Astrocyte (in vitro differentiated cells and primary cell): ENCODE measurements at regions not wholly inside any gene's neighbourhood (a gene's known extent, or its start where the extent isn't known, plus 50 kb on each side); places are given as distances from the start of the nearest gene placed in this dataset.
"Not testable (repeated sequence)": the region's sequence is repeated elsewhere in the genome, so short reads cannot be mapped to it uniquely, and the experiment has no call there.

Experiments
- DNase-seq: peaks from one replicate; pipeline ENCODE4 v3.0.0-alpha.2; 2010; ENCODE audit warnings: low read depth
- FAIRE-seq: peaks from 2 replicates; lab custom pipeline; 2011; peaks lifted over from hg19 to GRCh38; lab: Jason Lieb, UNC
- H2AFZ ChIP-seq: 2 replicates; pipeline ENCODE4 v1.6.0; 2012; ENCODE audit warnings: low read depth, low read length, inconsistent platforms
- H3K27ac ChIP-seq: 2 replicates; pipeline ENCODE4 v1.5.1; 2011; ENCODE audit warnings: low read depth, low read length, inconsistent platforms
- H3K27me3 ChIP-seq: 2 replicates; pipeline ENCODE4 v1.6.0; 2011; ENCODE audit warnings: low read length, inconsistent platforms; ENCODE audit not compliant: insufficient read depth
- H3K36me3 ChIP-seq: 2 replicates; pipeline ENCODE4 v1.5.1; 2011; ENCODE audit warnings: low read length, inconsistent platforms; ENCODE audit not compliant: insufficient read depth
- H3K4me1 ChIP-seq: 2 replicates; pipeline ENCODE4 v1.5.1; 2011; ENCODE audit warnings: low read length, inconsistent platforms; ENCODE audit not compliant: insufficient read depth
- H3K4me2 ChIP-seq: 2 replicates; pipeline ENCODE4 v1.6.0; 2012; ENCODE audit warnings: low read length, inconsistent platforms
- H3K4me3 ChIP-seq: 2 replicates; pipeline ENCODE4 v1.5.1; 2011; ENCODE audit warnings: low read depth, mild to moderate bottlenecking, low read length, inconsistent platforms; ENCODE audit not compliant: insufficient read depth
- H3K79me2 ChIP-seq: 2 replicates; pipeline ENCODE4 v1.6.0; 2012; ENCODE audit warnings: mild to moderate bottlenecking, low read length, inconsistent platforms; ENCODE audit not compliant: insufficient read depth
- H3K9ac ChIP-seq: 2 replicates; pipeline ENCODE4 v1.6.0; 2012; ENCODE audit warnings: mild to moderate bottlenecking, low read length, inconsistent platforms
- H3K9me3 ChIP-seq: 2 replicates; pipeline ENCODE4 v1.5.1; 2012; ENCODE audit warnings: low read depth, mild to moderate bottlenecking, low read length, inconsistent platforms; ENCODE audit not compliant: insufficient read depth
- H4K20me1 ChIP-seq: 2 replicates; pipeline ENCODE4 v1.6.0; 2012; ENCODE audit warnings: low read length, inconsistent platforms; ENCODE audit not compliant: insufficient read depth
- H3K27ac Mint-ChIP-seq: one replicate; pipeline ENCODE4 v1.8.0; 2021; ENCODE audit warnings: mild to moderate bottlenecking, mixed read lengths; ENCODE audit not compliant: unreplicated experiment
- H3K27me3 Mint-ChIP-seq: one replicate; pipeline ENCODE4 v1.8.0; 2021; ENCODE audit warnings: low read depth, mixed read lengths; ENCODE audit not compliant: unreplicated experiment
- H3K36me3 Mint-ChIP-seq: one replicate; pipeline ENCODE4 v1.8.0; 2021; ENCODE audit warnings: low read depth, mixed read lengths; ENCODE audit not compliant: unreplicated experiment
- H3K4me1 Mint-ChIP-seq: one replicate; pipeline ENCODE4 v1.8.0; 2021; ENCODE audit warnings: low read depth, mixed read lengths; ENCODE audit not compliant: unreplicated experiment
- H3K4me3 Mint-ChIP-seq: one replicate; pipeline ENCODE4 v1.8.0; 2021; ENCODE audit warnings: mild to moderate bottlenecking, moderate library complexity, mixed read lengths; ENCODE audit not compliant: unreplicated experiment
- H3K9me3 Mint-ChIP-seq: one replicate; pipeline ENCODE4 v1.8.0; 2021; ENCODE audit warnings: mild to moderate bottlenecking, mixed read lengths; ENCODE audit not compliant: unreplicated experiment
- CTCF ChIP-seq: IDR thresholded peaks from 2 replicates; pipeline ENCODE4 v1.5.1; 2011; ENCODE audit warnings: low read depth, mild to moderate bottlenecking, inconsistent platforms, low read length, moderate library complexity; ENCODE audit not compliant: insufficient read depth
- EZH2 ChIP-seq: IDR thresholded peaks from 2 replicates; pipeline ENCODE4 v1.6.1; 2012; ENCODE audit warnings: mild to moderate bottlenecking, low read length, inconsistent platforms; ENCODE audit not compliant: insufficient read depth

GRCh38 chr2:47964277-47964676 lies 58.0 kb upstream of the FBXO11 start:
- Histone ChIP-seq H2AFZ (no peak overlapping the region), H4K20me1 (no peaks in the 10 kb centered on the region), H3K4me2 (no peak overlapping the region), H3K9ac (no peak overlapping the region), H3K79me2 (no peaks in the 10 kb centered on the region), H3K9me3 (peaks cover 4% of the 10 kb centered on the region), H3K4me1 (no peaks in the 10 kb centered on the region), H3K36me3 (no peaks in the 10 kb centered on the region), H3K27ac (no peak overlapping the region), H3K27me3 (no peaks in the 10 kb centered on the region), H3K4me3 (no peak overlapping the region)
- Mint-ChIP-seq H3K9me3 (peaks cover 8% of the 10 kb centered on the region), H3K4me3 (no peak overlapping the region), H3K36me3 (no peaks in the 10 kb centered on the region), H3K27me3 (no peaks in the 10 kb centered on the region), H3K4me1 (no peaks in the 10 kb centered on the region), H3K27ac (no peak overlapping the region)
- FAIRE-seq (no peak), DNase-seq (no peak)
- no peak for TF ChIP-seq EZH2

GRCh38 chr2:47964722-47965434 lies 58.6 kb upstream of the FBXO11 start:
- H3K27ac ChIP-seq: no peak overlapping the region
- no peak overlapping the region for H3K4me3 ChIP-seq
- no peak for DNase-seq
- no peaks in the 10 kb centered on the region for H3K27me3 ChIP-seq
- no peak for FAIRE-seq
- H3K4me1 ChIP-seq: no peaks in the 10 kb centered on the region
- H3K27me3 Mint-ChIP-seq: no peaks in the 10 kb centered on the region
- H3K36me3 Mint-ChIP-seq: no peaks in the 10 kb centered on the region
- H3K4me2 ChIP-seq: no peak overlapping the region
- H4K20me1 ChIP-seq: no peaks in the 10 kb centered on the region
- H3K4me1 Mint-ChIP-seq: no peaks in the 10 kb centered on the region
- H3K9me3 ChIP-seq: peaks cover 4% of the 10 kb centered on the region
- no peak overlapping the region for H3K27ac Mint-ChIP-seq
- no peak overlapping the region for H3K4me3 Mint-ChIP-seq
- H3K9ac ChIP-seq: no peak overlapping the region
- TF ChIP-seq EZH2 (no peak), CTCF (no peak)
- H3K79me2 ChIP-seq: no peaks in the 10 kb centered on the region
- no peak overlapping the region for H2AFZ ChIP-seq
- peaks cover 8% of the 10 kb centered on the region for H3K9me3 Mint-ChIP-seq
- no peaks in the 10 kb centered on the region for H3K36me3 ChIP-seq

GRCh38 chr2:47976728-47977127 lies 70.4 kb upstream of the FBXO11 start:
- H3K9me3 Mint-ChIP-seq, H3K4me1 Mint-ChIP-seq, DNase-seq, H3K27ac ChIP-seq, H3K4me3 ChIP-seq, H3K27ac Mint-ChIP-seq, H2AFZ ChIP-seq, H3K27me3 Mint-ChIP-seq, FAIRE-seq, H3K36me3 ChIP-seq, H3K27me3 ChIP-seq, H3K4me2 ChIP-seq, H3K36me3 Mint-ChIP-seq, H3K4me1 ChIP-seq, H4K20me1 ChIP-seq, H3K9ac ChIP-seq, H3K9me3 ChIP-seq, H3K79me2 ChIP-seq, H3K4me3 Mint-ChIP-seq: not testable (repeated sequence)
